IMR-90 (cell line): ENCODE measurements at regions not wholly inside any gene's neighbourhood (a gene's known extent, or its start where the extent isn't known, plus 50 kb on each side); places are given as distances from the start of the nearest gene placed in this dataset.

ENCODE experiments used
- ATAC-seq: fragments of 200-7000 bp; cut with Tn5 transposase; 2 replicates; pipeline ENCODE4 v1.9.1; 2020; ENCODE audit warnings: low read depth, mild to moderate bottlenecking, moderate library complexity
- BruUV-seq: library from RNA; stranded (reverse); fragments of 400-500 nt; replicated peaks from 2 replicates; lab custom pipeline; 2021; lab: Mats Ljungman, UMichigan
- CTCF ChIA-PET: fragments of 300-600 bp; formaldehyde crosslinking; extraction: SDS; loops from one replicate; lab custom pipeline; 2021; ENCODE audit warnings: antibody characterized with exemption; lab: Yijun Ruan, JAX
- POLR2A ChIA-PET: fragments of 300-600 bp; sonication (Branson Sonifier 250); formaldehyde crosslinking; loops from one replicate; lab custom pipeline; 2022; ENCODE audit warnings: antibody characterized with exemption; ENCODE audit not compliant: unreplicated experiment; lab: Charles Lee
- DNase-seq: peaks from one replicate; pipeline ENCODE4 v3.0.0; 2013
- H2AFZ ChIP-seq: replicated peaks from 2 replicates; pipeline ENCODE3; 2013; ENCODE audit warnings: low read length, mild to moderate bottlenecking; ENCODE audit not compliant: poor library complexity
- H2AK5ac ChIP-seq: 2 replicates; pipeline ENCODE4 v1.6.1; 2013; ENCODE audit warnings: low read depth, low read length, inconsistent platforms
- H2AK9ac ChIP-seq: replicated peaks from 2 replicates; pipeline ENCODE3; 2013; ENCODE audit warnings: mild to moderate bottlenecking, low read depth, low read length, moderate library complexity; ENCODE audit not compliant: poor library complexity
- H2BK120ac ChIP-seq: 2 replicates; pipeline ENCODE4 v1.6.1; 2013; ENCODE audit warnings: low read depth, low read length, inconsistent platforms
- H2BK15ac ChIP-seq: 3 replicates; pipeline ENCODE4 v1.6.1; 2013; ENCODE audit warnings: low read depth, low read length, inconsistent platforms
- H2BK20ac ChIP-seq: 2 replicates; pipeline ENCODE4 v1.6.1; 2013; ENCODE audit warnings: low read depth, mild to moderate bottlenecking, inconsistent platforms, low read length, moderate library complexity
- H2BK5ac ChIP-seq: 2 replicates; pipeline ENCODE4 v1.6.1; 2013; ENCODE audit warnings: mild to moderate bottlenecking, low read depth, low read length, inconsistent platforms; ENCODE audit not compliant: poor library complexity, severe bottlenecking
- H3K14ac ChIP-seq: replicated peaks from 2 replicates; pipeline ENCODE4 v1.6.1; 2013; ENCODE audit warnings: low read depth, low read length, inconsistent platforms
- H3K18ac ChIP-seq: 2 replicates; pipeline ENCODE4 v1.6.1; 2013; ENCODE audit warnings: low read depth, low read length, control low read depth
- H3K23ac ChIP-seq: 2 replicates; pipeline ENCODE4 v1.6.1; 2013; ENCODE audit warnings: low read depth, low read length, inconsistent platforms
- H3K27ac ChIP-seq: 2 replicates; pipeline ENCODE4 v1.5.1; 2013; ENCODE audit warnings: mild to moderate bottlenecking, control low read depth, low read length; ENCODE audit not compliant: insufficient read depth
- H3K27me3 ChIP-seq: 2 replicates; pipeline ENCODE4 v1.6.1; 2013; ENCODE audit warnings: low read length; ENCODE audit not compliant: control insufficient read depth, insufficient read depth
- H3K36me3 ChIP-seq: 2 replicates; pipeline ENCODE4 v1.6.1; 2013; ENCODE audit warnings: low read length, mixed read lengths; ENCODE audit not compliant: control insufficient read depth, insufficient read depth
- H3K4ac ChIP-seq: 2 replicates; pipeline ENCODE4 v1.6.1; 2013; ENCODE audit warnings: low read depth, low read length, inconsistent platforms
- H3K4me1 ChIP-seq: 2 replicates; pipeline ENCODE4 v1.6.1; 2013; ENCODE audit warnings: low read length, mixed read lengths; ENCODE audit not compliant: control insufficient read depth, insufficient read depth
- H3K4me2 ChIP-seq: 2 replicates; pipeline ENCODE4 v1.6.1; 2013; ENCODE audit warnings: low read depth, mild to moderate bottlenecking, control low read depth, low read length, moderate library complexity
- H3K4me3 ChIP-seq: 2 replicates; pipeline ENCODE4 v1.5.1; 2013; ENCODE audit warnings: low read depth, mild to moderate bottlenecking, control low read depth, low read length, moderate library complexity; ENCODE audit not compliant: insufficient read depth
- H3K56ac ChIP-seq: 2 replicates; pipeline ENCODE4 v1.6.1; 2013; ENCODE audit warnings: low read length, inconsistent platforms; ENCODE audit not compliant: insufficient read depth; ENCODE audit errors: extremely low read depth
- H3K79me1 ChIP-seq, 2 experiments: 2 replicates each; pipeline ENCODE4 v1.6.1; 2013; ENCODE audit warnings: low read length in 2 of 2, inconsistent platforms in 1 of 2, low read depth in 1 of 2
- H3K9ac ChIP-seq: 2 replicates; pipeline ENCODE4 v1.6.1; 2013; ENCODE audit warnings: low read depth, low read length, control low read depth
- H3K9me1 ChIP-seq: 2 replicates; pipeline ENCODE4 v1.6.1; 2013; ENCODE audit warnings: low read length, inconsistent platforms; ENCODE audit not compliant: insufficient read depth
- H3K9me3 ChIP-seq: 2 replicates; pipeline ENCODE4 v1.6.1; 2013; ENCODE audit warnings: low read length; ENCODE audit not compliant: control insufficient read depth, insufficient read depth
- H4K20me1 ChIP-seq: 2 replicates; pipeline ENCODE4 v1.6.1; 2013; ENCODE audit warnings: low read length, inconsistent platforms; ENCODE audit not compliant: insufficient read depth
- H4K5ac ChIP-seq: 2 replicates; pipeline ENCODE4 v1.6.1; 2013; ENCODE audit warnings: mild to moderate bottlenecking, low read depth, low read length, control low read depth
- H4K8ac ChIP-seq, 2 experiments: 2 replicates each; pipeline ENCODE4 v1.6.1; 2013; ENCODE audit warnings: low read depth in 2 of 2, low read length in 2 of 2, control low read depth in 1 of 2, inconsistent platforms in 1 of 2
- H4K91ac ChIP-seq: 2 replicates; pipeline ENCODE4 v1.6.1; 2013; ENCODE audit warnings: low read depth, low read length, inconsistent platforms; ENCODE audit not compliant: insufficient read depth
- BHLHE40 ChIP-seq: fragments of 150-350 bp; IDR thresholded peaks from 2 replicates; pipeline ENCODE4 v1.6.1; 2016; ENCODE audit warnings: mild to moderate bottlenecking, low read depth, low read length
- CHD1 ChIP-seq: IDR thresholded peaks from 2 replicates; pipeline ENCODE4 v1.6.1; 2012; ENCODE audit warnings: low read depth, low read length, improper control_type of control experiment
- ELK1 ChIP-seq: fragments of 150-350 bp; IDR thresholded peaks from 2 replicates; pipeline ENCODE4 v1.6.1; 2016; ENCODE audit warnings: low read depth, mild to moderate bottlenecking, low read length, moderate library complexity, borderline replicate concordance
- FOS ChIP-seq: fragments of 150-350 bp; IDR thresholded peaks from 2 replicates; pipeline ENCODE4 v1.6.1; 2016; ENCODE audit warnings: low read depth, low read length
- MAFK ChIP-seq: IDR thresholded peaks from 2 replicates; pipeline ENCODE4 v1.6.1; 2012; ENCODE audit warnings: low read depth, low read length, improper control_type of control experiment
- MAZ ChIP-seq: IDR thresholded peaks from 2 replicates; pipeline ENCODE4 v1.6.1; 2012; ENCODE audit warnings: low read depth, mild to moderate bottlenecking, low read length, improper control_type of control experiment, moderate library complexity, borderline replicate concordance
- MXI1 ChIP-seq: IDR thresholded peaks from 2 replicates; pipeline ENCODE4 v1.6.1; 2012; ENCODE audit warnings: low read depth, mild to moderate bottlenecking, low read length, moderate library complexity, borderline replicate concordance
- NFE2L2 ChIP-seq: fragments of 150-350 bp; IDR thresholded peaks from 2 replicates; pipeline ENCODE4 v1.6.1; 2016; ENCODE audit warnings: low read depth, mild to moderate bottlenecking, low read length
- RAD21 ChIP-seq: IDR thresholded peaks from 2 replicates; pipeline ENCODE4 v1.6.1; 2012; ENCODE audit warnings: low read length, improper control_type of control experiment
- RCOR1 ChIP-seq: IDR thresholded peaks from 2 replicates; pipeline ENCODE4 v1.6.1; 2012; ENCODE audit warnings: mild to moderate bottlenecking, low read length, improper control_type of control experiment; ENCODE audit not compliant: insufficient replicate concordance
- RFX5 ChIP-seq: IDR thresholded peaks from 2 replicates; pipeline ENCODE4 v1.8.0; 2012; ENCODE audit warnings: low read depth, mild to moderate bottlenecking, low read length, moderate library complexity
- SMC3 ChIP-seq: fragments of 150-350 bp; IDR thresholded peaks from 2 replicates; pipeline ENCODE4 v1.6.1; 2016; ENCODE audit warnings: low read depth, mild to moderate bottlenecking, antibody characterized with exemption, low read length, moderate library complexity
- USF2 ChIP-seq: fragments of 150-350 bp; IDR thresholded peaks from 2 replicates; pipeline ENCODE4 v1.6.1; 2017; ENCODE audit warnings: mild to moderate bottlenecking, antibody characterized with exemption, low read length, low read depth
- dilution Hi-C: fragments of 300-500 bp; cut with HindIII; formaldehyde crosslinking; loops from one replicate; pipeline ENCODE4 v1.14.3; 2018; ENCODE audit warnings: low sequenced_read_pairs; ENCODE audit not compliant: unreplicated experiment
- in situ Hi-C: fragments of 300-500 bp; cut with MboI; formaldehyde crosslinking; loops from 3 replicates; pipeline ENCODE4 v1.14.3; 2019; ENCODE audit warnings: low sequenced_read_pairs, inconsistent platforms, mixed read lengths
- intact Hi-C: fragments of 100-400 bp; cut with micrococcal nuclease; formaldehyde crosslinking; loops from 2 replicates; pipeline ENCODE4 v1.10.0; 2022
- TF ChIP-seq, protein P1 (sequence below): conservative IDR thresholded peaks from 2 replicates; pipeline ENCODE4 v1.5.1; 2012; ENCODE audit warnings: mild to moderate bottlenecking, low read depth, low read length, improper control_type of control experiment

DNA sequence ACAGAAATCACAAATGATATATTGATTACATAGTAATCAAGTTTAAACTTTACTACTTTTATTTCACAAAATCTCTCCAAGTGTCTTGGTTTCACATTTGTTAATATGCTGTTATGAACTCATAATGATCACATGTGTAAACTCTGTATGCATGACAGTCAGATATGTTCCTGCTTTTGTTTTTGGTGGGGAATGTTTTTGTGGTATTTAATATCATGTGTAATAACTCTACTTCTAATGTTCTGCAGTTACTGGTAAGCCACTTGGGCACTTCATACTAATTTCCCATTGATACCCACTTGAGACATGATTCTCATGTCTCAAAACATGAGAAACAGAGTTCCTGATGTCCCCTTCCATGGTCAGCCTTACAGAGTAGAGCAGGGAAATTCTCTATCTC, 109.1 kb upstream of the INHBA start:
- Histone ChIP-seq H3K79me1 (no peaks in the 10 kb centered on the region), H2BK15ac (no peak overlapping the region), H3K18ac (no peak overlapping the region), H2AK9ac (no peak overlapping the region), H2AFZ (no peak overlapping the region), H3K4me1 (no peaks in the 10 kb centered on the region), H3K14ac (no peak overlapping the region), H4K5ac (no peak overlapping the region), H3K9ac (no peak overlapping the region), H3K27me3 (no peaks in the 10 kb centered on the region), H3K36me3 (no peaks in the 10 kb centered on the region), H2AK5ac (no peak overlapping the region), H2BK120ac (no peak overlapping the region), H3K4ac (no peak overlapping the region), H3K9me1 (peaks cover 3% of the 10 kb centered on the region), H3K4me2 (no peak overlapping the region), H4K91ac (no peak overlapping the region), H3K4me3 (no peak overlapping the region), H3K56ac (no peak overlapping the region), H3K23ac (no peak overlapping the region), H2BK20ac (no peak overlapping the region), H4K8ac (no peak overlapping the region), H2BK5ac (no peak overlapping the region), H3K9me3 (no peaks in the 10 kb centered on the region), H3K27ac (no peak overlapping the region), H4K20me1 (no peaks in the 10 kb centered on the region)
- TF ChIP-seq RFX5, result no peak
- no peak for TF ChIP-seq MXI1
- no peak for TF ChIP-seq FOS
- TF ChIP-seq NFE2L2, result no peak
- no peak for TF ChIP-seq RCOR1
- no peak for TF ChIP-seq MAFK
- TF ChIP-seq BHLHE40, result no peak
- no peak for TF ChIP-seq ELK1
- TF ChIP-seq, protein P1, sequence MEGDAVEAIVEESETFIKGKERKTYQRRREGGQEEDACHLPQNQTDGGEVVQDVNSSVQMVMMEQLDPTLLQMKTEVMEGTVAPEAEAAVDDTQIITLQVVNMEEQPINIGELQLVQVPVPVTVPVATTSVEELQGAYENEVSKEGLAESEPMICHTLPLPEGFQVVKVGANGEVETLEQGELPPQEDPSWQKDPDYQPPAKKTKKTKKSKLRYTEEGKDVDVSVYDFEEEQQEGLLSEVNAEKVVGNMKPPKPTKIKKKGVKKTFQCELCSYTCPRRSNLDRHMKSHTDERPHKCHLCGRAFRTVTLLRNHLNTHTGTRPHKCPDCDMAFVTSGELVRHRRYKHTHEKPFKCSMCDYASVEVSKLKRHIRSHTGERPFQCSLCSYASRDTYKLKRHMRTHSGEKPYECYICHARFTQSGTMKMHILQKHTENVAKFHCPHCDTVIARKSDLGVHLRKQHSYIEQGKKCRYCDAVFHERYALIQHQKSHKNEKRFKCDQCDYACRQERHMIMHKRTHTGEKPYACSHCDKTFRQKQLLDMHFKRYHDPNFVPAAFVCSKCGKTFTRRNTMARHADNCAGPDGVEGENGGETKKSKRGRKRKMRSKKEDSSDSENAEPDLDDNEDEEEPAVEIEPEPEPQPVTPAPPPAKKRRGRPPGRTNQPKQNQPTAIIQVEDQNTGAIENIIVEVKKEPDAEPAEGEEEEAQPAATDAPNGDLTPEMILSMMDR, result no peak
- no peak for TF ChIP-seq CHD1
- no peak for TF ChIP-seq SMC3
- no peak for TF ChIP-seq MAZ
- TF ChIP-seq RAD21, result no peak
- TF ChIP-seq USF2, result no peak
- in situ Hi-C loops (no loop called here), dilution Hi-C loops (no loop called here), intact Hi-C loops (no loop called here)
- BruUV-seq, result no TSS peak
- POLR2A ChIA-PET, result no interaction called here
- CTCF ChIA-PET, result no interaction called here
- ATAC-seq, result no peak
- DNase-seq, result no peak
